ENCODE measurements at regions not wholly inside any gene's neighbourhood (a gene's known extent, or its start where the extent isn't known, plus 50 kb on each side); places are given as distances from the start of the nearest gene placed in this dataset.

DNA sequence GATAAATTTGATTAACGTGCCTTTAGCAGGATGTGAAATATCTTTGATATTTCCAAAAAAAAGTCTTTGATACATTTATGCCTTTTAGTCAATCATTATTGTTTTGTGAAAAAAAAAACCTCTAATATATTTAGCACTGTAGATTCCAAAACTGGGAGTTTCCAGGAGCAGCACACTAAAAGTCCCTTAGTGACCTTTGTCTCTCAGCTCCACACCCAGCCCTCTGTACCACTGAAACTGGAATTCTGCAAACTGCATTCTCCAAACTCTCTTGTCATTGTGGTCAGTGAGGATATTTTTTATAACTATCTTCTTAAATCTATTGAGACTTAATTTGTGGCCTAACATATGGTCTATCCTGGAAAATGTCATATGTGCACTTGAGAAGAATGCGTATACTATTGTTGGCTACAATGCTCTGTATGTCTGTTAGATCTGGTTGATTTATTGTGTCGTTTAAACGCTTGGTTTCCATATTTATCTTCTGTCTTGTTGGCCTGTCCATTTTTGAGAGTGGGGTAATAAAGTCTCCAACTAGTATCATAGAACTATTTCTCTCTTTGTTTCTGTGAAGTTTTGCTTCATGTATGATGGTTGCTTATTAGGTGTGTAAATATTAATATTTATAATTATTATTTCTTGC lies 73.2 kb upstream of the CNKSR3 start:
- DNase-seq (ENCODE audit: low read depth), result no peak
- H3K4me3 ChIP-seq (ENCODE audit: control insufficient read depth, low read depth, low read length), result no peak overlapping the region
- TF ChIP-seq, protein P1, sequence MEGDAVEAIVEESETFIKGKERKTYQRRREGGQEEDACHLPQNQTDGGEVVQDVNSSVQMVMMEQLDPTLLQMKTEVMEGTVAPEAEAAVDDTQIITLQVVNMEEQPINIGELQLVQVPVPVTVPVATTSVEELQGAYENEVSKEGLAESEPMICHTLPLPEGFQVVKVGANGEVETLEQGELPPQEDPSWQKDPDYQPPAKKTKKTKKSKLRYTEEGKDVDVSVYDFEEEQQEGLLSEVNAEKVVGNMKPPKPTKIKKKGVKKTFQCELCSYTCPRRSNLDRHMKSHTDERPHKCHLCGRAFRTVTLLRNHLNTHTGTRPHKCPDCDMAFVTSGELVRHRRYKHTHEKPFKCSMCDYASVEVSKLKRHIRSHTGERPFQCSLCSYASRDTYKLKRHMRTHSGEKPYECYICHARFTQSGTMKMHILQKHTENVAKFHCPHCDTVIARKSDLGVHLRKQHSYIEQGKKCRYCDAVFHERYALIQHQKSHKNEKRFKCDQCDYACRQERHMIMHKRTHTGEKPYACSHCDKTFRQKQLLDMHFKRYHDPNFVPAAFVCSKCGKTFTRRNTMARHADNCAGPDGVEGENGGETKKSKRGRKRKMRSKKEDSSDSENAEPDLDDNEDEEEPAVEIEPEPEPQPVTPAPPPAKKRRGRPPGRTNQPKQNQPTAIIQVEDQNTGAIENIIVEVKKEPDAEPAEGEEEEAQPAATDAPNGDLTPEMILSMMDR (conservative IDR thresholded peaks at IDR 0.05; ENCODE audit: control insufficient read depth, insufficient read depth, low read depth, low read length), result no peak

DNA sequence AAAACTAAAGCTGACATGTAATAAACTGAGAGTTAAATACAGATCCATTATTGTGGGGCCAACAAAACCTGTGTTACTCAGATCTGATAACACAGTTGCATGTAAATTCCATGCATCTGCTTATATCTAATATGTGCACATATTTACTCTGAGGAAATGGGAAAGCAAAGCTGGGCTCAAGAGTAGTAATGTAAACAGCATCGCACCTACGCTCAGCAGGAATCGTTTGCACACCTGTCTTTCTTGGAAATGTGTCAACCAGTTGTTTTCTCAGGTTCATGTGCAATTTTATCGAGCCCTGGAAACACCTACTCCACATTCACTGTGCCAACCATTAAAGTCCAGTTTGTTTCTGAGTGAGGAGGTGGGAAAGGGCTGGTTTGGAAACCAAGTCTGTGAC lies 80.3 kb upstream of the CNKSR3 start:
- H3K4me3 ChIP-seq (ENCODE audit: control insufficient read depth, low read depth, low read length), result no peak overlapping the region
- DNase-seq (ENCODE audit: low read depth), result no peak
- TF ChIP-seq, protein P1 (conservative IDR thresholded peaks at IDR 0.05; ENCODE audit: control insufficient read depth, insufficient read depth, low read depth, low read length), result no peak

DNA sequence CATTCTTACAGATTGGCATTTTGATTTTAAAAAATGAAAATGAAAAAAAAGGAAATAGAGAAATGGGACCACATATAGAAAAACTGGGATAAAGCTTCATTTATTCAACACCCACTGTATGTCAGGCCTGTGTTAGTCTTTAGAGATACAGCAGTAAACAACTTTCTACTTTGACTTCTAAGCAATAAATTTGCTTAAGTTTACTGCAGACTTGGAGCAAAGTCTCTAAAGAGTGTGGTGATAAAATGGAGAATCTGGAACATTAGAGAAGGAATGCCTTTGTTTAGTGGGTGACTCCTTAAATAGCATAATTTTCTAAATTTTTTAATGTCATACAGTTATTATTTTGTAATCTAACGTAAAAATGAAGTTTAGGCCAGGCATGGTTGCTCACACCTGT lies 80.7 kb upstream of the CNKSR3 start:
- H3K4me3 ChIP-seq (ENCODE audit: control insufficient read depth, low read depth, low read length), result no peak overlapping the region
- TF ChIP-seq, protein P1 (conservative IDR thresholded peaks at IDR 0.05; ENCODE audit: control insufficient read depth, insufficient read depth, low read depth, low read length), result no peak
- no peak for DNase-seq (ENCODE audit: low read depth)

DNA sequence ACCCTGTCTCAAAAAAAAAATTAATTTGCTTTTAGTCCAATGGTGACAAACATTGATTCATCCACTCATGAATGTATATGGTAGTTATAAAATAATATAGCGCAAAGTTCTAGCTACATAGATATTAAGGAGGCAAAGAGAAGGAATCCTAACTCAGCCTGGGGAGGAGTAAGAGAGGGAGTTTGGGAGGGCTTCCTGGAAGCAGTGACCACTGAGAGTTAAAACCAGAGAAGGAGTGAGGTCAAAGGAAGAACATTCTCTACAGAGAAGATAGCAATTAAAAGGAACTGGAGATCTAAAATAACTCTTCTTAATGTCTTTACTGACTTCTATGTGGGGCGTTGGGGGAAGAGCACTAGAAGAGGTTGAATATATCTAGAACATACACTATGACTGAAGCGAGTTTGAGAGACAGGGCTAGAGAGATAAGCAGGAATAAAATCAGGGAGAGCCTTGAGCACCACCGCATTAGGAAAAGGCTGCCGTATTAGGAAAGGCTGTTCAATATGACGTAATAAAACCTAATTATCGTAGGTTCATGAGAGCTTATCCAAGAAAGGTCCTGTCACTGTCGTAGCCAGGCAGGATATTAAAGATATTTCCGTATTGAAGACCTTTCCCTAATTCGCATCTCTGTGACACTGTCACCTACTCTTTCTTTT lies 81.8 kb upstream of the CNKSR3 start:
- no peak for DNase-seq (ENCODE audit: low read depth)
- TF ChIP-seq, protein P1 (conservative IDR thresholded peaks at IDR 0.05; ENCODE audit: control insufficient read depth, insufficient read depth, low read depth, low read length), result no peak
- H3K4me3 ChIP-seq (ENCODE audit: control insufficient read depth, low read depth, low read length), result no peak overlapping the region

DNA sequence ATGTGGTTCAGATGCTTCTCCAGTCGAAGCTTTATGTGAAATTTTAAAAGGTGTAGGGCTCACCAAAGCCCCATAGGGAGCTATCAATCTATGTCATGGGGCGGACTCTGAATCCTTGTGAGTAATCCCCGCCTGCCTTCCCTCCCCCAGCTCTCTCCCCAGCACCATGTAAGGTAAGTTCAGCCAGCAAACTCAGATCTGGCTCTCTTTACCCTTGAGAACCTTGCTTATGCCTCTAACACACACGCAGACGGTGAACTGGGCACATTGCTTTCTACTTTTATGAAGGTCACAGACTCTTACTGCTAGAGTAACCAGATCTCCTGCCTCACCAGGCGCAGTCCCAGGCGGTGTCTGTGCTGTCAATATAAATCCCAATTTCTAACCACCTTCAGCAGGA lies 82.6 kb upstream of the CNKSR3 start:
- no peak for DNase-seq (ENCODE audit: low read depth)
- TF ChIP-seq, protein P1 (conservative IDR thresholded peaks at IDR 0.05; ENCODE audit: control insufficient read depth, insufficient read depth, low read depth, low read length), result no peak

DNA sequence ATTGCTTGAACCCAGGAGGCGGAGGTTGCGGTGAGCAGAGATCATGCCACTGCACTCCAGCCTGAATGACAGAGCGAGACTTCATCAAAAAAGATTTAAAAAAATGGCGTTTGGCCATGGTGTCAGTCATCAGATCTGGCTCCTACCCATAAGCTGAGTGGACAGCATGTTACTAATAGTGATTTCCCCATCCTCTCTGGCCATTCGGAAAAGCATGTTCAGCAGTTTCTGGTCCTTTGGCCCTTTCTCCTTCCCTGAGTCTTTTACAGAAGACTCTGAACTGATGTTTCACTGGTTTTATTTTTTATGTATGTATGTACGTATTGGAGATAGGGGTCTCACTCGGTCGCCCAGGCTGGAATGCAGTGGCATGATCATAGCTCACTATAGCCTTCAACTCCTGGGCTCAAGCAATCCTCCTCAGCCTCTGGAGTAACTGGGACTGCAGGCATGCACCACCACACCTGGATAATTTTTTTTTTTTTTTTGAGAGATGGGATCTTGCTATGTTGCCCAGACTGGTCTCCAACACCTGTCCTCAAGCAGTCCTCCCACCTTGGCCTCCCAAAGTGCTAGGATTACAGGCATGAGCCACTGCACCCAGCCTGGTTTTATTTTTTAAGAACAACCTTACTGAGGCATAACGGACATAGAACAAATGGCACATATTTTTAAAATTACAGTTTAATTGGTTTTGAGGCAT lies 84.2 kb upstream of the CNKSR3 start:
- TF ChIP-seq, protein P1 (conservative IDR thresholded peaks at IDR 0.05; ENCODE audit: control insufficient read depth, insufficient read depth, low read depth, low read length), result no peak
- H3K4me3 ChIP-seq (ENCODE audit: control insufficient read depth, low read depth, low read length), result no peak overlapping the region
- DNase-seq (ENCODE audit: low read depth), result peak; percentile 11

More for the DNA sequence above, 82.6 kb upstream of the CNKSR3 start:
- H3K4me3 ChIP-seq (ENCODE audit: control insufficient read depth, low read depth, low read length), result no peak overlapping the region
